Mesenchymal stem cell (in vitro differentiated cells and primary cell): ENCODE measurements at regions not wholly inside any gene's neighbourhood (a gene's known extent, or its start where the extent isn't known, plus 50 kb on each side); places are given as distances from the start of the nearest gene placed in this dataset.
A peak's percentile ranks its signal among the peaks of the same experiment; 100 is the strongest.

ENCODE experiments used
- DNase-seq: peaks from one replicate; pipeline ENCODE4 v3.0.0-alpha.2; 2013
- H2AFZ ChIP-seq: one replicate; pipeline ENCODE4 v1.6.1; 2013; ENCODE audit warnings: low read depth, mild to moderate bottlenecking, control low read depth, inconsistent platforms, low read length, moderate library complexity
- H2AK5ac ChIP-seq: 2 replicates; pipeline ENCODE4 v1.6.1; 2013; ENCODE audit warnings: low read length, moderate library complexity, mild to moderate bottlenecking, inconsistent platforms; ENCODE audit not compliant: severe bottlenecking
- H2BK120ac ChIP-seq: one replicate; pipeline ENCODE4 v1.6.1; 2013; ENCODE audit warnings: low read depth, mild to moderate bottlenecking, inconsistent platforms, low read length, moderate library complexity
- H2BK12ac ChIP-seq, 2 experiments: one replicate each; pipeline ENCODE4 v1.6.1; 2013; ENCODE audit warnings: inconsistent platforms in 2 of 2, low read length in 2 of 2, mild to moderate bottlenecking in 2 of 2, moderate library complexity in 2 of 2, control low read depth in 1 of 2
- H2BK15ac ChIP-seq: one replicate; pipeline ENCODE4 v1.6.1; 2013; ENCODE audit warnings: mild to moderate bottlenecking, low read depth, inconsistent platforms; ENCODE audit not compliant: poor library complexity, severe bottlenecking
- H2BK5ac ChIP-seq: 2 replicates; pipeline ENCODE4 v1.6.1; 2013; ENCODE audit warnings: low read depth, mild to moderate bottlenecking, low read length, control low read depth, inconsistent platforms; ENCODE audit not compliant: poor library complexity, severe bottlenecking
- H3K14ac ChIP-seq, 2 experiments: one replicate each; pipeline ENCODE4 v1.6.1; 2013; ENCODE audit warnings: inconsistent platforms in 2 of 2, low read length in 2 of 2, control low read depth in 1 of 2, mild to moderate bottlenecking in 1 of 2, moderate library complexity in 1 of 2
- H3K18ac ChIP-seq, 2 experiments: one replicate each; pipeline ENCODE4 v1.6.1; 2013; ENCODE audit warnings: inconsistent platforms in 2 of 2, low read length in 2 of 2, control low read depth in 1 of 2, low read depth in 1 of 2, mild to moderate bottlenecking in 1 of 2
- H3K23ac ChIP-seq, 2 experiments: one replicate each; pipeline ENCODE4 v1.6.1; 2013; ENCODE audit warnings: inconsistent platforms in 2 of 2, low read length in 2 of 2, mild to moderate bottlenecking in 2 of 2, moderate library complexity in 2 of 2, control low read depth in 1 of 2
- H3K27ac ChIP-seq: 2 replicates; pipeline ENCODE4 v1.5.1; 2013; ENCODE audit warnings: mild to moderate bottlenecking, moderate library complexity, low read length, control low read depth, inconsistent platforms; ENCODE audit not compliant: poor library complexity, severe bottlenecking
- H3K27me3 ChIP-seq, 2 experiments: 2 replicates each; pipeline versions ENCODE4 v1.6.1 to v1.7.0; 2013; ENCODE audit warnings: low read length in 2 of 2, mild to moderate bottlenecking in 2 of 2, moderate library complexity in 2 of 2, control low read depth in 1 of 2, inconsistent platforms in 1 of 2; ENCODE audit not compliant: control insufficient read depth in 1 of 2, insufficient read depth in 1 of 2
- H3K36me3 ChIP-seq, 2 experiments: 2 replicates each; pipeline versions ENCODE4 v1.6.1 to v1.7.0; 2013; ENCODE audit warnings: low read length in 2 of 2, control low read depth in 1 of 2, inconsistent platforms in 1 of 2, low read depth in 1 of 2, mild to moderate bottlenecking in 1 of 2; ENCODE audit not compliant: insufficient read depth in 2 of 2, control insufficient read depth in 1 of 2
- H3K4ac ChIP-seq, 2 experiments: one replicate each; pipeline ENCODE4 v1.6.1; 2013; ENCODE audit warnings: inconsistent platforms in 2 of 2, low read length in 2 of 2, mild to moderate bottlenecking in 2 of 2, moderate library complexity in 2 of 2, control low read depth in 1 of 2, low read depth in 1 of 2
- H3K4me1 ChIP-seq: 2 replicates; pipeline ENCODE4 v1.6.1; 2013; ENCODE audit warnings: low read depth, low read length, control low read depth; ENCODE audit not compliant: control insufficient read depth, insufficient read depth
- H3K4me2 ChIP-seq: 2 replicates; pipeline ENCODE4 v1.6.1; 2013; ENCODE audit warnings: low read length, mild to moderate bottlenecking, inconsistent platforms; ENCODE audit not compliant: poor library complexity, severe bottlenecking
- H3K4me3 ChIP-seq, 2 experiments: 2 replicates each; pipeline versions ENCODE4 v1.5.1 to v1.7.0; 2013; ENCODE audit warnings: low read length in 2 of 2, mild to moderate bottlenecking in 2 of 2, control low read depth in 1 of 2, low read depth in 1 of 2; ENCODE audit not compliant: insufficient read depth in 1 of 2
- H3K79me1 ChIP-seq: replicated peaks from 2 replicates; pipeline ENCODE4 v1.6.1; 2013; ENCODE audit warnings: mild to moderate bottlenecking, control low read depth, low read length, inconsistent platforms; ENCODE audit not compliant: poor library complexity, severe bottlenecking
- H3K9ac ChIP-seq: 2 replicates; pipeline ENCODE4 v1.7.0; 2013; ENCODE audit warnings: mild to moderate bottlenecking, low read length, moderate library complexity
- H3K9me3 ChIP-seq: 2 replicates; pipeline ENCODE4 v1.7.0; 2013; ENCODE audit warnings: mild to moderate bottlenecking, low read length; ENCODE audit not compliant: control insufficient read depth
- H4K8ac ChIP-seq: one replicate; pipeline ENCODE4 v1.6.1; 2013; ENCODE audit warnings: inconsistent platforms, mild to moderate bottlenecking, low read length, moderate library complexity
- H4K91ac ChIP-seq: one replicate; pipeline ENCODE4 v1.6.1; 2013; ENCODE audit warnings: mild to moderate bottlenecking, low read length, inconsistent platforms
- WGBS: methylation state at CpG from one replicate; pipeline ENCODE4 v1.1.7; 2013; ENCODE audit warnings: mixed read lengths; 5-methylcytosine and 5-hydroxymethylcytosine counted together

DNA sequence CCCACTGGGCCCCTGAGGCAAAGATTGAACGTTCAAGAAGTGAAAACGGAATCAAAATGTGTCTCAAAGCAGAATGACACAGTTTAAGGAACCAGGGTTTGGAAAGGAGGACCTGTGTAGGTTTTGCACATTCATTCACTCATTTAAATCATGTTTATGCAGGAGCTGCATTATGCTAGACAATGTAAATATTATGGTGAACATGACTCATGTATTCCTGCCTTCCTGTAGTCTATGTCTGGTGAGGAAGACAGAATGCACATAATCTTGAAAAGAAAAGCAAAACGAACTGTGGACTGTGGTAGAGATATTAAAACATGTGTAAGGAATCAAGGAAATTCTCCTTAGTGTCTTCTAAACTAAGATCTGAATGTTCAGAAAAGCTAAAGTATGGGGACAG is 311.8 kb upstream of the SMIM31 start:
- Histone ChIP-seq H3K4ac (no peak overlapping the region), H3K4me1 (peaks cover 3% of the 10 kb centered on the region), H4K8ac (no peak overlapping the region), H2BK15ac (no peak overlapping the region), H3K14ac (no peak overlapping the region), H2AK5ac (no peak overlapping the region), H3K27ac (no peak overlapping the region), H3K27me3 (no peaks in the 10 kb centered on the region), H3K4me3 (no peak overlapping the region), H3K18ac (no peak overlapping the region), H2BK5ac (no peak overlapping the region), H2AFZ (no peak overlapping the region), H3K4me2 (no peak overlapping the region), H2BK120ac (no peak overlapping the region), H3K79me1 (no peaks in the 10 kb centered on the region), H3K23ac (no peak overlapping the region), H4K91ac (no peak overlapping the region), H3K9me3 (no peaks in the 10 kb centered on the region), H3K9ac (no peak overlapping the region), H3K36me3 (no peaks in the 10 kb centered on the region), H2BK12ac (no peak overlapping the region)
- peak; percentile 17 for DNase-seq
- 33% methylated on average over 3 of the region's 3 CpGs for WGBS

DNA sequence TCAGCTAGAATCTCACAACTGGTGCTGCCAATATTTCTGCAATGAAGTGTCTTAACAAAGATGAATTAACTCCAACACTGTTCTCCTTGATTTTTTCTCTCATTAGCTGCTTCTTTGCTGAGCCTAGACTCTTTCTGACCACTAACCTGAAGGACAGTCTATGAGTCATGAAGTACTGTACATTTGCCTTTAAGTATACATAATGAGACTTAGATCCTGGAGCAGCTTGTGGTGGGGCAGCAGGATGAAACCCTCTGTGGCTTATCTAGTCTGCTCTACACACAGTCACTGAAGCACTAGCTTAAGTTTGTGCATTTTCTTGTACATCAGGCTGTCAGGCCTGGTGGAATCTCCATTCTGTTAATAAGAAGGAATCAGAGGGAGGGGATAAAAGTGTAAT is 307.4 kb upstream of the SMIM31 start:
- H3K36me3 ChIP-seq = no peaks in the 10 kb centered on the region
- H3K4ac ChIP-seq = no peak overlapping the region
- no peak overlapping the region for H3K4me3 ChIP-seq
- no peaks in the 10 kb centered on the region for H3K79me1 ChIP-seq
- H4K91ac ChIP-seq = no peak overlapping the region
- H2BK120ac ChIP-seq = no peak overlapping the region
- no peak overlapping the region for H3K4me2 ChIP-seq
- H2BK15ac ChIP-seq = no peak overlapping the region
- H3K23ac ChIP-seq = no peak overlapping the region
- H2AFZ ChIP-seq = no peak overlapping the region
- H3K14ac ChIP-seq = no peak overlapping the region
- peaks cover 4% of the 10 kb centered on the region for H3K9me3 ChIP-seq
- H3K4me1 ChIP-seq = peaks cover 2% of the 10 kb centered on the region
- no peak overlapping the region for H2AK5ac ChIP-seq
- no peak overlapping the region for H3K9ac ChIP-seq
- H3K27me3 ChIP-seq = no peaks in the 10 kb centered on the region
- H4K8ac ChIP-seq = no peak overlapping the region
- H3K18ac ChIP-seq = no peak overlapping the region
- no peak overlapping the region for H2BK12ac ChIP-seq
- H2BK5ac ChIP-seq = no peak overlapping the region
- no peak overlapping the region for H3K27ac ChIP-seq
- DNase-seq = peak; percentile 26

DNA sequence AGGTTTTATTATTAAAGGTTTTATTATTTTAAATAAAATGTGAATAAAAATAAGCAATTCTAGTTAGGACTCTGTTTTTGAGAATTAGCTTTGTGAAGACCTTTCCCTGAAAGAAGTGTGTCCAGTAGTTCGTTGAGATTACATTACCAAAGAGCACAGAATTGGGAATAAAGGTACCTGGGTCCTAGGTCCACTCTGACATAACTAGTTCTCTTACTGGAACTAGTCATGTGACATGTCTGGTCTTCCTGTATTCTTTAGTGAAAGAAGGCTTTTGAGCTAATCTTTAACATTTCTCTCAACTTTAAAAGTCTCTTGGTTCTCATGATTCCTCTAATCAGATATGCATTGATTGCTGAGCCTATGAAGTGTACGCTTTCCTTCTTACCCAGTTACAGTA is 292.0 kb upstream of the SMIM31 start:
- Histone ChIP-seq H4K8ac (no peak overlapping the region), H3K14ac (no peak overlapping the region), H4K91ac (no peak overlapping the region), H3K27me3 (no peaks in the 10 kb centered on the region), H2AK5ac (no peak overlapping the region), H2BK120ac (no peak overlapping the region), H3K9ac (no peak overlapping the region), H3K4me3 (no peak overlapping the region), H3K18ac (no peak overlapping the region), H3K79me1 (no peaks in the 10 kb centered on the region), H3K23ac (no peak overlapping the region), H3K36me3 (no peaks in the 10 kb centered on the region), H2BK15ac (no peak overlapping the region), H2BK5ac (no peak overlapping the region), H2AFZ (no peak overlapping the region), H2BK12ac (no peak overlapping the region), H3K4me2 (no peak overlapping the region), H3K4me1 (no peaks in the 10 kb centered on the region), H3K27ac (no peak overlapping the region), H3K9me3 (no peaks in the 10 kb centered on the region), H3K4ac (no peak overlapping the region)
- WGBS = 0% methylated on average over 1 of the region's 2 CpGs
- no peak for DNase-seq

DNA sequence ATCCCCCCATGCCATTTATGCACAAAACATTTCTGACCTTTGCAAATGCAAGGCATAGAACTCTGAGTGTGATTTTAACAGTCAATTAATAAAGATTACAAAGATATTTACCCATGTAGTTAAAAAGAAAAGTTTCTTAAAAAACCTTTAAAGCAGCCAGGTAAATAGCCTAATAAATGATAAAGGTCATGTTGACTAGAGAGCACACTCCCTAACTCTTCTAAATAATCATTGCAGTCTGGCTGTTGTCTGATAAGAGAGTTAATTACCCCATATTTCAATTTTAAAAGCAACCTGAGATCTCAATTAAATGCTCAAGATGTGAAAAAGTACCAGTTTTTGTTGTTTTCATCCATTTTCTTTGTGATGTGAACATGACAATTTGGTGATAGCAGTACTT is 291.5 kb upstream of the SMIM31 start:
- no peak for DNase-seq
- H2BK15ac ChIP-seq = no peak overlapping the region
- H3K23ac ChIP-seq = no peak overlapping the region
- no peak overlapping the region for H3K9ac ChIP-seq
- no peak overlapping the region for H3K14ac ChIP-seq
- no peak overlapping the region for H4K91ac ChIP-seq
- no peaks in the 10 kb centered on the region for H3K79me1 ChIP-seq
- no peaks in the 10 kb centered on the region for H3K36me3 ChIP-seq
- H2BK120ac ChIP-seq = no peak overlapping the region
- no peak overlapping the region for H3K27ac ChIP-seq
- no peak overlapping the region for H2AFZ ChIP-seq
- H3K9me3 ChIP-seq = no peaks in the 10 kb centered on the region
- no peaks in the 10 kb centered on the region for H3K27me3 ChIP-seq
- H2BK12ac ChIP-seq = no peak overlapping the region
- H2BK5ac ChIP-seq = no peak overlapping the region
- no peak overlapping the region for H3K18ac ChIP-seq
- H3K4me2 ChIP-seq = no peak overlapping the region
- no peak overlapping the region for H4K8ac ChIP-seq
- H3K4me3 ChIP-seq = no peak overlapping the region
- no peak overlapping the region for H2AK5ac ChIP-seq
- H3K4ac ChIP-seq = no peak overlapping the region
- H3K4me1 ChIP-seq = no peaks in the 10 kb centered on the region
